ENCODE measurements at regions not wholly inside any gene's neighbourhood (a gene's known extent, or its start where the extent isn't known, plus 50 kb on each side); places are given as distances from the start of the nearest gene placed in this dataset.

DNA sequence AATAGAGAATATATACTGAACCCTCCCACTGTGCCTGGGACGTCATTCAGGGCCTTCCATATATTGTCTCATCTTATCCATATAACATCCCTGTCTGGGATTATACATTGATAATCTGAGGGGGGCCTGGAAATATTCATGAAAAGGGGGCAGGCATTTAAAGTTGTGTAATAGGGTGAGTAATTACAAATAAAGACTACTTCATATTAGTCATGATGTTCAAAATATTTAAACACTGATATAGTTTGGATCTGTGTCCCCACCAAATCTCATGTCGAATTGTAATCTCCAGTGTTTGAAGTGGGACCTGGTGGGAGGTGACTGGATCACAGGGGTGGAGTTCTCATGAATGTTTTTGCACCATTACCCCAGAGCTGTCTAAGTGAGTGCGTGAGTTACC is 97.8 kb downstream of the AQP9 start:
- no peak overlapping the region for H3K4me3 ChIP-seq
- intact Hi-C loops (cut with DNase I; ENCODE audit: low total_unique reads), result no loop called here
- H3K9me3 ChIP-seq, result no peaks in the 10 kb centered on the region
- no peak overlapping the region for H3K27ac ChIP-seq
- TF ChIP-seq POLR2A (IDR thresholded peaks at IDR 0.05) (no peak), EP300 (IDR thresholded peaks at IDR 0.05) (no peak), POLR2AphosphoS5 (IDR thresholded peaks at IDR 0.05) (no peak)
- TF ChIP-seq, protein P1, sequence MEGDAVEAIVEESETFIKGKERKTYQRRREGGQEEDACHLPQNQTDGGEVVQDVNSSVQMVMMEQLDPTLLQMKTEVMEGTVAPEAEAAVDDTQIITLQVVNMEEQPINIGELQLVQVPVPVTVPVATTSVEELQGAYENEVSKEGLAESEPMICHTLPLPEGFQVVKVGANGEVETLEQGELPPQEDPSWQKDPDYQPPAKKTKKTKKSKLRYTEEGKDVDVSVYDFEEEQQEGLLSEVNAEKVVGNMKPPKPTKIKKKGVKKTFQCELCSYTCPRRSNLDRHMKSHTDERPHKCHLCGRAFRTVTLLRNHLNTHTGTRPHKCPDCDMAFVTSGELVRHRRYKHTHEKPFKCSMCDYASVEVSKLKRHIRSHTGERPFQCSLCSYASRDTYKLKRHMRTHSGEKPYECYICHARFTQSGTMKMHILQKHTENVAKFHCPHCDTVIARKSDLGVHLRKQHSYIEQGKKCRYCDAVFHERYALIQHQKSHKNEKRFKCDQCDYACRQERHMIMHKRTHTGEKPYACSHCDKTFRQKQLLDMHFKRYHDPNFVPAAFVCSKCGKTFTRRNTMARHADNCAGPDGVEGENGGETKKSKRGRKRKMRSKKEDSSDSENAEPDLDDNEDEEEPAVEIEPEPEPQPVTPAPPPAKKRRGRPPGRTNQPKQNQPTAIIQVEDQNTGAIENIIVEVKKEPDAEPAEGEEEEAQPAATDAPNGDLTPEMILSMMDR (IDR thresholded peaks at IDR 0.05), result no peak
- WGBS, 5 donors, result 75 to 88% (median 81%) methylated on average over 3 of the region's 3 CpGs
- H3K27me3 ChIP-seq, result no peaks in the 10 kb centered on the region
- DNase-seq, result no peak
- no peaks in the 10 kb centered on the region for H3K4me1 ChIP-seq
- H3K36me3 ChIP-seq, result no peaks in the 10 kb centered on the region

DNA sequence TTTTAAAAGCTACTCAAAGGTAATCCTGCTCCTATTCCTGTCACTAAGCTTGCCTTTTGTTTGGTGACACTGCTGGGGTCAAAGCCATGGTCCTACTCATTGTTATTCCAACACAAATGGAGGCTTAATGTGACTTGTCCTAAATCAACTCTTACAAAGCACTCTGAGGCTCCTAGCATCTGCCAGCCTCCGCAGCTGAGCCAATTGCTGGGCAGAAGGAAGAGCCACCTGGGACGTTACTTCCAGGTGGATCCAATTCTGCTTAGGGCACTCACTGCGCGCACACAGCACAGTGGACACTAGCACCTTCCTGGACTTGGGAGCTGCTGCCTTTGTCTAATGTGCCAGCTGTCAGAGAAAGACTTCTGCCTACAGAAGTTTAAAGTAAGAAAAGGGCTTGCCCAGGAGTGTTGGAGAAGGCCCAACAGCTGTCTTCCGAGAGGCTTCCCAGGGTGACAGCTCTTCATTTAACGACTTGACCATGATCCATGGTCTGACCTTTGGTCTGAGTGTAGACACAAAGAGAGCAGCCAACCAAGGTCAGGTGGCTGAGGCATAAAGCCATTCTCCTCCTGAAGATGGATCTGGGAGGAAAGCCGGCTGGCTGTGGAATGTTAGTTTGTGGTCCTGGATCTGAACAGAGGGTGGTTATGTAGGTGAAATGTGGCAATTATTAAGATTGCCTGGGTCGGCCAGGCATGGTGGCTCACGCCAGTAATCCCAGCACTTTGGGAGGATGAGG is 102.2 kb downstream of the AQP9 start:
- DNase-seq, result no peak
- no peak overlapping the region for H3K27ac ChIP-seq
- intact Hi-C loops (cut with DNase I; ENCODE audit: low total_unique reads), result no loop called here
- no peak overlapping the region for H3K4me3 ChIP-seq
- 80 to 92% (median 90%) methylated on average over 9 of the region's 9 CpGs for WGBS, 5 donors
- TF ChIP-seq, protein P1 (IDR thresholded peaks at IDR 0.05), result no peak
- TF ChIP-seq POLR2A (IDR thresholded peaks at IDR 0.05) (no peak), POLR2AphosphoS5 (IDR thresholded peaks at IDR 0.05) (no peak), EP300 (IDR thresholded peaks at IDR 0.05) (no peak)
- no peaks in the 10 kb centered on the region for H3K9me3 ChIP-seq
- no peaks in the 10 kb centered on the region for H3K4me1 ChIP-seq
- no peaks in the 10 kb centered on the region for H3K27me3 ChIP-seq
- no peaks in the 10 kb centered on the region for H3K36me3 ChIP-seq

DNA sequence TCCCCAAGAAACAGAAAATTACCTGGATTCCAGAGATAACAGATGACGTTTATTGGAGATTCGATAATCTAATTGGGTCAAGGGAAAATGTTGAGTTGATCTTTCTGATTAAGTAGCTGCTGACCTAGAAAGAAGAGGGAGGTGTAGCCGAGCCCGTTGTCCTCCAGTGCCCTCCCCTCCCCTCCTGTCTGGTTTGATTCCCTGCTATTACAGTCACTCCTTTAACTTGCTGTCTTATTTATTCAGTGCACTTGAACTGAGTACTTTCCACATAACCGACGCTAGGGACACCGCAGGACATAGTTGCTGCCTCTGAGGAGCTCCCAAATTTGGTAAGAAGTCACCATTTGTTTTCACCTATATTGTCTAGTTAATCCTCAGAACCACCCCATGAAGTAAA is 103.7 kb downstream of the AQP9 start:
- Histone ChIP-seq H3K4me1 (no peaks in the 10 kb centered on the region), H3K36me3 (no peaks in the 10 kb centered on the region), H3K27ac (no peak overlapping the region), H3K9me3 (no peaks in the 10 kb centered on the region), H3K27me3 (no peaks in the 10 kb centered on the region), H3K4me3 (no peak overlapping the region)
- TF ChIP-seq POLR2A (IDR thresholded peaks at IDR 0.05), result no peak
- no peak for TF ChIP-seq EP300 (IDR thresholded peaks at IDR 0.05)
- TF ChIP-seq POLR2AphosphoS5 (IDR thresholded peaks at IDR 0.05), result no peak
- no peak for DNase-seq
- 42 to 61% (median 56%) methylated on average over 7 of the region's 7 CpGs for WGBS, 5 donors
- intact Hi-C loops (cut with DNase I; ENCODE audit: low total_unique reads), result no loop called here

DNA sequence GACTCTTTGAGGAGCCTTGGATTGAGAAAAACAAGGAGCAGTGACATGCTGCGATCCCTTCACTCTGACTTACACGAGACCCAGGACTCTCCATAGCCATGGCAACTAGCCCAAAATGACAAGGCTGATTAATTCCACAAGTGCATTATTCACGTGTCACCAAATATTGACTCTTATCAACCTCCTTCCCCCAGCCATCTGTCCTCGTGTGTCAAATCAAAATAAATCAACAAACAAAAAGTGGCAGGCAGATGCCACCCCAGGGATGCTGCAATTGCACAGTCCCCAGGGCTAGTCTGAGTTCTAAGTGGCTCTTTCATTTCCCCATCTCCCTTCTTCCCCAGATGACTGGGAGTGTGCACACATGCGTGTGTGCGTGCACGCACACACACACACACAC is 104.9 kb downstream of the AQP9 start:
- no peaks in the 10 kb centered on the region for H3K9me3 ChIP-seq
- no peak overlapping the region for H3K4me3 ChIP-seq
- intact Hi-C loops (cut with DNase I; ENCODE audit: low total_unique reads), result no loop called here
- peaks cover 0 to 4% (median 0%) of the 10 kb centered on the region in 4 donors for H3K4me1 ChIP-seq
- H3K27me3 ChIP-seq, result no peaks in the 10 kb centered on the region
- H3K36me3 ChIP-seq, result no peaks in the 10 kb centered on the region
- DNase-seq, result no peak
- no peak overlapping the region for H3K27ac ChIP-seq
- WGBS, 5 donors, result 56 to 64% (median 60%) methylated on average over 7 of the region's 7 CpGs
- TF ChIP-seq, protein P1 (IDR thresholded peaks at IDR 0.05), result no peak
- no peak for TF ChIP-seq POLR2A (IDR thresholded peaks at IDR 0.05)
- TF ChIP-seq POLR2AphosphoS5 (IDR thresholded peaks at IDR 0.05), result no peak
- no peak for TF ChIP-seq EP300 (IDR thresholded peaks at IDR 0.05)

DNA sequence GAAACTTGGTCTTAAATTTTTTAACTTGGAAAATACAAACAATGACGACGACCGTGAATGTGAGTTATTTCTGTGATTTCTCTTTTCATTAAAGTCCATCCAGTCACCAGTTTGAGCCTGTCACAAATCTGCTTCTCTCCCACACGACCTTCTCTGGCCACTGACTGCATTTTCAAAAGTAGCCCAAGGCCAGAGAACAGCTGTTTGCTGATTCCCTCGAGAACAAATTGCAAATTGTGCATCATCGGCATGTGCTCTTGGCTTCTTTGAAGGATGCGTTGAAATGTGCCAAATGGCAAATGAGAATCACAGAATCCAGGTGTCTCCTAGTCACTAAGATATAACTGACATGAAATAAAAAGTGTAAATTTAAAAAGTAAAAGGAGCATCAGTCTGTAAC is 106.4 kb downstream of the AQP9 start:
- H3K4me1 ChIP-seq, result peaks cover 0 to 7% (median 0%) of the 10 kb centered on the region in 4 donors
- no peaks in the 10 kb centered on the region for H3K9me3 ChIP-seq
- H3K27me3 ChIP-seq, result no peaks in the 10 kb centered on the region
- TF ChIP-seq POLR2A (IDR thresholded peaks at IDR 0.05), result no peak
- TF ChIP-seq EP300 (IDR thresholded peaks at IDR 0.05), result no peak
- TF ChIP-seq, protein P1 (IDR thresholded peaks at IDR 0.05), result no peak
- whole genome bisulfite sequencing, 5 donors, result 66 to 82% (median 77%) methylated on average over 7 of the region's 7 CpGs
- H3K36me3 ChIP-seq, result no peaks in the 10 kb centered on the region
- DNase-seq, result no peak
- intact Hi-C loops (cut with DNase I; ENCODE audit: low total_unique reads), result no loop called here
- no peak overlapping the region for H3K4me3 ChIP-seq
- no peak overlapping the region for H3K27ac ChIP-seq
